ENCODE measurements at regions not wholly inside any gene's neighbourhood (a gene's known extent, or its start where the extent isn't known, plus 50 kb on each side); places are given as distances from the start of the nearest gene placed in this dataset.

- TF ChIP-seq CTCF (IDR thresholded peaks at IDR 0.05; ENCODE audit: low read depth, low read length) (no peak), EZH2phosphoT487 (IDR thresholded peaks at IDR 0.05; ENCODE audit: low read depth) (no peak)
These were observed 886.2 kb downstream of the TYW1 start for GRCh38 chr7:67882843-67883242.

Measured in OCI-LY3 (cell line).